Kidney capillary endothelial cell (primary cell): ENCODE measurements at regions not wholly inside any gene's neighbourhood (a gene's known extent, or its start where the extent isn't known, plus 50 kb on each side); places are given as distances from the start of the nearest gene placed in this dataset.

Source experiments
- DNase-seq: peaks from one replicate; pipeline ENCODE4 v3.0.0-alpha.2; 2018; ENCODE audit warnings: low spot score

DNA sequence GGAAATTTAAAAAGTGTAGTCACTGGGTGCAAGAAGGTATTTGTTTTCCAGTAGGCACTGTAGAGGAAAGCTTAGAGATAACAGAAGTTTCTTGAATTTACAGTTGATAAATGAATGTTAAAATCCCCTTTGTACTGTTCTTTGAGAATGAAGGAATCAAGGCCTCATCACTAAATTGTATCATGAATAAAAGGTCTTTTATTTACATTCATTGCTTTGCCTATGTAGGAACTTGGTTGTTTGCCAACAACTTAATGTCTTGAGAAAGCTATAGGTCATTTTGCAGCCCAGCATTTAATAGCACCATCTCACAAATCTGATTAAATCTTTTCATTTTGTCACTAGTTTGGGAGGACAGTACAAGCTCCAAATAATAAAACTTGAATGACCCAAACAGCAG is 213.9 kb upstream of the ITGA4 start:
- DNase-seq: no peak

- DNase-seq: no peak
Measured at GRCh38 chr2:181250691-181251090, 206.5 kb upstream of the ITGA4 start.

GRCh38 chr2:181252262-181253148 is 204.7 kb upstream of the ITGA4 start:
- DNase-seq: no peak

GRCh38 chr2:181253438-181253837 is 203.7 kb upstream of the ITGA4 start:
- no peak for DNase-seq

GRCh38 chr2:181255651-181256050 is 201.5 kb upstream of the ITGA4 start:
- DNase-seq: no peak

DNA sequence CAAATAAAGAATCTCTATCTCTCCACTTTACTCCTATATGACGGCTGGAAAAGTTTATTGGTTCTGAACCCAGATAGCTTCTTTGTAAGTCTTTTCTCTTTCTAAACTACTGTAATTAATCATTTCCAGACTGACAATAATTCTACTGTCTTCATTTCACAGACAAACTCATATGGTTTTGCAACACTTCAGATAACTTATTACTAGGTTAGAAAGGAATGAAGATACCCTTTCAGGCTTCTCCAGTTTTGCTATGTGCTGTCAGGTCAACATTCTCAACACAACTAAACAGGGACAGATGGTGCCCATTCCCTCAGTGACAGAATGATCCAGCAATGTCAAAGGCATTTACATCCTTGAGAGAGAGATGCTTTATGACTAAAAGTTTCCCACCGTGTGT is 198.5 kb upstream of the ITGA4 start:
- DNase-seq: no peak

GRCh38 chr2:181262782-181263181 is 194.4 kb upstream of the ITGA4 start:
- DNase-seq: no peak

- no peak for DNase-seq
Measured at GRCh38 chr2:181264001-181264400, 193.2 kb upstream of the ITGA4 start.

DNA sequence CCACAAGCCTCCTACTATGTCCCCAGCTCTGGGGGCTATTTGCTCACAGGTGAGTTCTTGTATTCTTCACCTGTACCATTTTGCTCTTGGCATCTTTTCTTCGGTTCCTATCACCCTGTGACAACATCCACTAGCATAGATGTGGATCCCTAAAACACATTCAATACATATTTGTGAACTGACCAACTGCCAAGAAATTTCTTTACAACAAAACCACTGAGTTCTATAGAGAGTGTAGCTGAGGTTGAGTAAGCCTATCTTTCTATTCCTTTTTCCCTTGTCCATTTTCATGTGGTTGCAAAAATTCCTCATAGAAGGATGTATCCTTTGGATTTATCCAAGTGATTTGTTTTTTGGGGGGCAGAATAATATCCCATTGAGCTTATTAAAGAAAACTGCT is 192.7 kb upstream of the ITGA4 start:
- no peak for DNase-seq

GRCh38 chr2:181266614-181267013 is 190.6 kb upstream of the ITGA4 start:
- DNase-seq: no peak

DNA sequence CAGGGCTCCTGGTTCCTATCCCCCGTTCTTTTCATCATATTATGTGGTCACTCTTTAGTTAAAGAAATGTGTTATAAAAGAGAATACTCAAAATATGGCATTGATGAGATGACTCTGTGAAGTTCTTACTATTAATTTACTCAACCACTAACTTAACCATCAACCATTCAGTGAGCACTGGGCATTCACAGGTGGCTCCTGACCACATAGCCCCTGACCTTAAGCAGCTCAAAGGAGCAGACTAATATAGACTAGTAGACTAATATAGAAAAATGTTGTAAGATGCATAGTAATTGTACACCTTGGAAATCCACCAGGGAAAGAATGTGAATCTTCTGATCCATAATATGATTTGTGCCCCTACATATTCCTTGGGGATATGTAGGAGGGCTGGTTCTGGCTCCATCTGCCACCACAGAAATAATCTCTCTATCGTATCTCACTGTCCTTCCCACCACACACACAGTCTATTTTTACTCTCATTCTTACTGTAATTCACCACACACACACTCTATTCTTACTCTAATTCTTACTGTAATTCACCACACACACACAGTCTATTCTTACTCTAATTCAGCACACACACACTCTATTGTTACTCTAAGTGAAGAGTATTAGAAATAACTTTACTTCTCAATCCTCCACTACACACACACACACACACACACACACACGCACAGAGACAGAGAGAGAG is 188.9 kb upstream of the ITGA4 start:
- no peak for DNase-seq

- DNase-seq: no peak
Measured at GRCh38 chr2:181273986-181274385, 183.2 kb upstream of the ITGA4 start.

GRCh38 chr2:181275643-181276070 is 181.5 kb upstream of the ITGA4 start:
- DNase-seq: no peak

GRCh38 chr2:181281206-181281832 is 175.9 kb upstream of the ITGA4 start:
- DNase-seq: no peak

GRCh38 chr2:181285116-181285515 is 172.1 kb upstream of the ITGA4 start:
- no peak for DNase-seq

DNA sequence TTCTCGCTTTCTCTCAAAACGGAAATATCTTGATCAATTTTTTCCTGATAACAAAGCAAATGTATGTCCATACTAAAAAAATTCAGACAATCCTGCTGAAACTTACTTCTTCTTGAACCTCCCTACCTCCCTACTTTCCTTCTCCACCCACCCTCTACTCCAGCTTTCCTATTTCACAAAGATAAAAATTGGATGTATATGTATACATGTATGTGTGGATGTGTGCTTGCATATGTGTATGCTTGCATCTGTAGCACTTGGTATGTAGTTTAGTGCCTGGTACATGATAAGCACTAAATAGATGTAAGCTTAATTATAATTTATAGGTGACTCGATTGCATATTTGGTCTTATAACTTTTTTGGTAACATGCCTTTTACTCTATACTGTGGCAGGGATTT is 167.5 kb upstream of the ITGA4 start:
- DNase-seq: no peak

GRCh38 chr2:181290182-181290581 is 167.0 kb upstream of the ITGA4 start:
- DNase-seq: no peak

GRCh38 chr2:181294979-181295378 is 162.2 kb upstream of the ITGA4 start:
- no peak for DNase-seq

- DNase-seq: no peak
Measured at GRCh38 chr2:181300600-181301291, 156.4 kb upstream of the ITGA4 start.

DNA sequence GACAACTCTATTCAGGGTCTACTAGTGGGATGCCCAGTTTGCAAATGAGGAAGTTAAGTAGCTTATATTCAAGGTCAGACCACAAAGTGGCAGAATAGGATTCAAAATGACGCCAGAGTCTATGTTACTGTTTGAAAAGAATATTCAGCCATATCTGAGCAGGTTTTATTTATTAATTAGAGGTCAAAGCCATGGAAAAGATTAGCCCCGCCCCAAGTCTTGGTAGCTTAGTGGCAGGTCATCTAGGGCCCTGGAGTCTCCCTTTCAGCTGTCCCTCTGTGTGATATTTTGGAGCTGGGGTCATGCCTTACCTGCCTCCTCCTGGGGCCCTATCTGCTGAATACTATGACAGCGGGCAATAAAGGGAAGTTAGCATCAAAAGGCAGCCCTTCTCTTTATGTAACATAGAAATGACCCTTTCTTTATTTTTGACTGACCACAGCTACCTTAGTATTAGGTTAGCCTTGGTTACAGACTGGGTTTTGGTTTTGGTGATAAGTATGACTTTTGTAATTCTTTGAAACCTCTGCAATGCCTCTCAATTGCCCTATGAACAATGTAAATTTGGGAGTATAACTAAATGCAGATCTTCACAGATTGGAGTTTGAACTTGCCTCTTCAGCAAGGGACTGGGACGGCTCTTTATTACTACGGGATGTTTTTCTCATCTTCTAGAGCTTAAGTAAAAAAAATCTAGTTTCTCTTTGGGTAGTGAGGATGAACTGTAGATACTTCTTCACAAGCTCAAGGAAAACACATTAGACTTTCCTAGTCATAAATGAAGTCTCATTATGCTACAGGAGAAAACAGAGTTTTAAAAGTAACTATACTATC is 153.0 kb upstream of the ITGA4 start:
- no peak for DNase-seq

DNA sequence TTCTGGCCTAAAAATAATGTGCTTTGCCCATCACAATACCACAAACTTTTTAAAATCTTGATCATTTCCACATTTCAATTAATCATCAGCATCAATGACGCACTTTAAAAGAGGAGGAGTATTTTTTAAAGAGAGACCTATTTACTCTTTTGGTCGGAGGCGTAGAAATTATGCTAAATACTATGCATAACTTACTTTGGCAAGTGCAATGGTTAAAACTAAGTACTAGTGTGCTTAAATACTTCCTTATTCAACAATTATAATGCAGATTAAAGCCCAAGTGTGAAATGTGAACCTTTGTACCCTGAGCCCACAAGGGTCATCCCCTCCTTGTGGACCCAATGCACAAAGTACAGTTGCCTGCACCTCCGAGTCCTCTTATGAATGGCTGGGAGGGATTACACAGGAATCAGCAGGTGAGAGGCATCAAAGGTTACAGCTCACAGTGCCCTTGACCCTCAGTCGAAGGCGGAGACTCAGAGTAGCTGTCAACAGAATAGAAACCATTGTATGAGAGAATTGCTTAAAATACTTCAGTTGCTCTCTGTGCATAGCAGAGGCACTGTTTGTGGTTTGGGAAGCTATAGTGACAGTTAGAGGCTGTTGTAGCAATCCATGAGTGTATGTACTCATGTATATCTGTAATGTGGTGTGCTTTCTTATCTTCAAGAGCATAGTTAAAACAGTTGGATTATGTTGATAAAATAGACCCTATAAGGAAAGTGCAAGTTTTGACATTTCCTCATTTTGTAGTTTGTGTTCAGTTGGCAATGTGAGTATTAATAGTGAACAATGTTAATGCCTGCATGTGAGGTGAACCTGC is 151.7 kb upstream of the ITGA4 start:
- DNase-seq: no peak
